Activated T-cell treated with anti-CD3 and anti-CD28 coated beads for 48 hours (primary cell): ENCODE measurements at regions not wholly inside any gene's neighbourhood (a gene's known extent, or its start where the extent isn't known, plus 50 kb on each side); places are given as distances from the start of the nearest gene placed in this dataset.

ENCODE experiments used
- DNase-seq: peaks from one replicate; pipeline ENCODE4 v3.0.0-alpha.2; 2020; ENCODE audit warnings: low read depth

DNA sequence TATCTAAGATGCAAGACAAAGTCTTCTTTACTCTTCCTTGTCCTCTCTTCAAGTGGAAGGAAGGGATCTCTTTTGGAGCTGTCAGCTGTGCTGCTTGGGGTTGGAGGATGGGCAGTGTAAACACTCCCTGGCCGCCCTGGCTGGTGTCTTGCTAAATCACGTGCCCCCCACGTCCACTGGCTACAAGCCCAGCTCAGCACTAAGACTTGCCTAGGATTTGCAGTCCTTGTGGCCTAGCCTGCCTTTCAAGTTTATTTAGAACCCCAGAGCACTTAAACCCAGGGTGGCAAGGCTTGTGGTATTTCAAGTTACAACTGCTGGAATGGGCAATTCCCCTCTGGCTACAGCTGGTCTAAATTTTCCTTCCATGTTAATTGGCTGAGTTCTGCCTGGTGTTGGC, 272.4 kb upstream of the MYO3A start:
- DNase-seq, result no peak

DNA sequence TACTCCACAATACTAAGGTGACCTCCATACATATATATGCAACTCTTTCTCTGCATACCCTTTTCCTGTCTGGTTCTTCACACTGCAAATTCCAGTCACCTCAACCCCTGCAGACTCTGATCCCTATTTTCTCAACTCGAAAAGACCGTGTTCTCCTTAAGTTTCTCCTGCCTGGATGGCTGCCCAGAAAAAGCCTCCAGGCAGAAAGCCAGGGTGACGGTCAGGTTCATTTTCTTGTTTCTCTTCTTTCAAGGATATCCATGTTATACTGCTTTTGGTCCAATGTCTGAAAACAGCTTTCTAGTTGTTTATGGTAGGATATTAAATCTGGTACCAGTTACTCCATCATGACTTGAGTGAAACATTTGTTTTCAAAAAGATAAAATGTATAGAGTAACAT, 267.8 kb upstream of the MYO3A start:
- no peak for DNase-seq

DNA sequence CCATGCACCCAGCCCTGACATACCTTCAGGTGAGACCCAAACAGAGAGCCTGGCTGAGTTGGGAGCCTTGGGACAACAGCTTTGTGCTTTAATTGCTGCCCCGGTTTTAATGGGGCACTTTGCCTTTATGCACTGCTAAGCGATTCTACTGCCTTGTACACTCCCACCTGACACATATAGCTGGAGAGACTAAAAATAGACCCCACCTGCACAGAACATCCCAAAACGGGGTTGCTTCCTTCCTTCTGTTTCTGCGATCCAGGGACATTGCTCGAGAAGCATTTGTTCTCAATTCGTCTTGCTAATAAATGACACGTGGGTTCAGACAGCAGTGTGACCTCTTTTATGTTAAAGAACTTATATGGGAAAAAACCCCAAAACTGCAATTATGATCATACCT, 258.8 kb upstream of the MYO3A start:
- DNase-seq, result no peak

DNA sequence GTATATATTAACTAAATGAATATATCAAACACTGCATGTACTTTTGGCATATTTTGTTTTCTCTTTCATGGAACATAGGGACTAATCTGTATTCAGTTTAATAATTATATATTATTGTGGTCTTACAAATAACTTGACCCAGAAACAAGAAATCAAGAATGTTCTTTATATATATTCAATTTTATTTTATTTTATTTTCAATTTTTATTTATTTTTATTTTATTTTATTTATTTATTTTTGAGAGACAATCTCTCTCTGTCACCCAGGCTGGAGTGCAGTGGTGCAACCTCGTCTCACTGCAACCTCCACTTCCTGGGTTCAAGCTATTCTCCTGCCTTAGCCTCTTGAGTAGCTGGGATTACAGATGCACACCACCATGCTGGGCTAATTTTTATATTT, 258.4 kb upstream of the MYO3A start:
- DNase-seq, result no peak

DNA sequence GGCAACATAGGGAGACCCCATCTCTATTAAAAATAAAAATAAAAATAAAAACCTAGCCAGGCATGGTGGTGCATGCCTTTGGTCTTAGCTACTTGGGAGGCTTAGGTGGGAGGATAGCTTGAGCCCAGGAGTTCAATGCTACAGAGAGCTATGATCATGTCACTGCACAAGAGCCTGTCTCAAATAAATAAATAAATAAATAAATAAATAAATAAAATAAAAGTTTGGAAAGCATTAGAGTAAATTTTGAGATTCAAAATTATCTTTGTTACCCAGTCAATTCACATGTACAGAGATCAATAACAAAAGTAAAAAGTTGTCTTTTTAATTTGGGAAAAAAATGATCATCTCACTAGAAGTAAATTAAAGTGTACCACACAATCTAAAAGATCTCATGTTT, 255.8 kb upstream of the MYO3A start:
- no peak for DNase-seq

DNA sequence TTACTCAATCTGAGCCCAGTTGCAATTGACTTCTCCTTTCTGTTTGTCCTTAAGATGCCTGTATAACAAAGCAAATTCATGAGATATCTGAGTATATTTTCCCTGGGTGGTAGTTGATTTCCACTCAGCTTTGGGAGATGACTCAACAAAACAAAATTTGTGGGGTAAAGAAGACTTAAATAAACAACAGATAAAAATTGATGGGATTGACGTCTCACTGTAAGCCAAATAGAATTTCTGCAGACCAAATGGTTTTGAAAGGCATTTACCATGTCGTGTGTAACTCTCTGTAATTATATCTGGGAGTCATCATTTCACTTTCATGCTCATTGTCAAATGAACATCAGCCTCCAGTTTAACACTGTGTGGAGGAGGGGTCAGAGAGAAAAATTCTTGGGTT, 255.4 kb upstream of the MYO3A start:
- DNase-seq, result no peak

DNA sequence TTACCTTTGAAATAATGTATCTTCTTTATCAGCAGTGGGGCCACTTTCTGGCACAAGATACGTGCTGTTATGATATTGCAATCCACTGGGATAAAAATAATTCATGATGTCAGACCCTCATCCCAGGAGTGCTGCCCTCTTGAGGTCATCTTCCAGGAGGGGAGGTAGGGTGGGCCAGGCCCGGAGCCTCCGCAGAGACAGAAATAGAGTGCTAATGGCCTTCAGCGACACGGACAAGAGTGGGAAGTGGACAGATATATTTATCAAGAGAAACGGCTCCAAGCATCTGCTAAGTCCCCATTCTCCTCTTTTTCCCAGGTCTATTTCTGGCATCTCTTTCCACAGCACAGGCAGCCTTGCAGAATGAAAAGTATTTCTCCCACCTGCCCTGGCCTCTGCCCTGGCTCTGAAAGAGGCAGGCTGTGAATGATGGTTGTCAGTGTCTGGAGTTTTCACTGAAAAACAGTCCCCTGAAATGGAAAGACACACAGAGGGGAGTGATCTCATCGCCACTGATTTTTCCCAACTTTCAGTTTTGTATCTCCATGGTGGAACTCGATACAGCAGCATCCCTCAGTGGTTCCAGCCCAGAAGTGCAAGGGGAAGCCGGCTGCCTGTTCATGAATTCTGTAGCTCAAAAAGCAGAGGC, 251.7 kb upstream of the MYO3A start:
- DNase-seq, result no peak

DNA sequence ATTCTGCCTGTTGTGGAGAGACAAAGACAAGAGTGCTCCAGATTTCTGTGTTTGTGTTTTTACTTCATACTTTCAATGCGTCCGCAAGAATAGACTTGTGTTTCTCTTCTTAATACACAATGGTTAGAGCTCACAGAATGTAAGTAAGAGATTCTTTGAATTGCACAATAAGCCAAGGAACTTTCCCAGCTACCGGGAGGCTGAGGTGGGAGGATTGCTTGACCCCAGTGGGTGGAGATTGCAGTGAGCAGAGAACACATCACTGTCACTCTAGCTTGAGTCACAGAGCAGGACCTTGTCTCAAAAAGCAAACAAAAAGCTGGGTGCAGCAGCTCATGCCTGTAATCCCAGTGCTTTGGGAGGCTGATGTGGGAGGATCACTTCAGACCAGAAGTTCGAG, 250.7 kb upstream of the MYO3A start:
- DNase-seq, result no peak

DNA sequence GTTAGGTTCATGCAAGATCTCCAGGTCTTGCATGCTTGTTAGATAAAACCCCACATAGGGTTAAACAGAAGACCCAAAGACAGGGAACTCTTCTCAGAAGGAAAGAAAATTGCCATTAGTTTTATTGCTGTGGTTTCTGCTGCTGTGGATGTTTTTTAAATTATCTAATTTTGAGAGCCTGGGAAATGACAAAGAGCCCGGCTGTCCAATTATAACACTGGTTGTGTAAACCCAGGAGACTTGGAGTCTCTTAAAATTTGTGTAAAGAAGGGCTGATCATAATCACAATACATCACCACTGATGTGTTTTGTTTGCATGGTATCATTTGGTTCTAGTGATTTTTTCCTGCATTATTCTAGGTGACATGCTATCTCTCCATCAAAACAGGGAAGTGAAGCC, 246.5 kb upstream of the MYO3A start:
- DNase-seq, result no peak

DNA sequence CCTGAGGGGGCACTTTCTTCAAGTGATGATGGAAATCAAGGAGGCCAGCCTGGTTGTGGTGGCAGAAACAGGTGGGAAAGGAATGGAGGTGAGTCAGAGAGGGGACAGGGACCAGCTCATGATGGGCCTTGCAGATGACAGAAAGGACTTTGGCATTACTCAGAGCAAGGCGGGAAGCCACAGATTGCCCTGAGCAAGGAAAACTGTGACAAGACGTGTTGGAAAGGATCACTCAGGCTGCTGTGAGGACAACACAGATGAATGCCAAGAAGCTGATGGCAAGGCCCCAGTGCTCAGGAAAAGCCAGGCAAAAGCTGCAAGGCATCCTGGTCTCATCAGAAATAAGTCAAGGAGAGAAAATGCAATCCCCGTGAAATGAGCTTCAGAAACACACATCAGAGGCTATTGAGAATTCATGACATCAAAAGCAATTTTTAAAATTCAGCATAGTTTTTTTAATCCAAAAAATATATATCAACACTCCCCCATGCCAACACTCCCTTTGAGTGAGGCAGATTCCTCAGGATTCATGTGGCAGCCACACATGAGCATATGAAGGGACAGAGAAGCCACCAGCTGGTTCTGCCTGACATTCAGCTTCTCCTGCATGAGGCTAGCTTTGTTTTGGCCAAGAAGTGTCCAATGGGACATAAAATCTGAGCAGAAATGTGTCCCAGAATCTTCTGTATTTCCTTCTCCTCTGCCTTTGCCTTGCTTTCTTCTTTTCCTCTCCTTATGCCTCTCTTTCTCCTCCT, 244.5 kb upstream of the MYO3A start:
- no peak for DNase-seq

DNA sequence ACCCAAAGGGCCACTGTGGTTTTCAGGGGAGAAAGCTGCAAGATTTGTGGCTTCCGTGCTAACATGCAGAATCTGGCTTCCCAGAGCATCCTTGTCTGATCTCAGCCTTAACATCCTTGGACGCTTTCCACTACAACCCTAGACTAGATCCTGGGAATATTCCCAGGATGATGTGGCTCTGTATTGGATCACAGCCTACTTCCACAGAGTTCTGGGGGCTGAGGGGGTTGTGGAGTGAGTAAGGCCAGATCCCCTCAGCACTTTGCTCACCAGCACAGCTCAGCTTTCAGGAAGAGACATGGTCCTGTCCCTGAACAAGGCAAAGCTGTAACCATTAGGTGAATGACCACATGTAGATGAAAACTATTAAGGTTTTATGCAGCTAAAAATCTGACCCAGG, 241.3 kb upstream of the MYO3A start:
- no peak for DNase-seq

DNA sequence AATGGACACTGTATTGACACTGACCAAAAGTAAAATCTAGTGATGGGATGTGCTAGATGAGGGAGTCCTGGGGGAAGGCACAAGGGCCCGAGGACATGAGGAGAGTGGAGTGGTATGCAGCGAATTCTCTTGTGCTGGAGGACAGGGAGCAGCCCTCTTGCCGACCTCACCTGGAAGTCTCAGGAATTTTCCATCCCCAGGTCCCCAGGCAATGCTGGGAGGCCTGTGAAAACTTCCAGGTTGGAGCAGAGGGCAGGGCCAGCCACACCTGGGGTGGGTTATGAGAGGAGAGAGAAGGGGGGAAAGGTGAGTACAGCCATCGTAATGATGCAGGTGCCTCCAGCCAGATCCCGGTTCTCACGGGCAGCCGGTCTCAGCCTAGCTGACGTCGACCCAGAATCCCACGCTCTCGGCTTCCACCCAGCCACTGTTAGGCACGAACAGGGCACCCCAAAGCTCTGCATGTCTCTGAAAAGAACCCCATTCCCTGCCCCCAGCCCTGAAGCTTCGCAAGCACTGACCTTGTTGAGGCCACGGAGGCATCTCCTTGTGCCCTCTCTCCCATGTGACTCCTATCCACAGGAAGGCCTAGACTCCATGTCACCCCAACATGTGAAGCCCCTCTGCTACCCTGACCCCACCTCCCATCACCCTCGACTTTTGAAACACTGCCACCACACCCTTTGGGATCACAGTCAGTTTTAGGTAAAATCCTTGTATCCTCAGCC, 239.7 kb upstream of the MYO3A start:
- DNase-seq, result no peak

DNA sequence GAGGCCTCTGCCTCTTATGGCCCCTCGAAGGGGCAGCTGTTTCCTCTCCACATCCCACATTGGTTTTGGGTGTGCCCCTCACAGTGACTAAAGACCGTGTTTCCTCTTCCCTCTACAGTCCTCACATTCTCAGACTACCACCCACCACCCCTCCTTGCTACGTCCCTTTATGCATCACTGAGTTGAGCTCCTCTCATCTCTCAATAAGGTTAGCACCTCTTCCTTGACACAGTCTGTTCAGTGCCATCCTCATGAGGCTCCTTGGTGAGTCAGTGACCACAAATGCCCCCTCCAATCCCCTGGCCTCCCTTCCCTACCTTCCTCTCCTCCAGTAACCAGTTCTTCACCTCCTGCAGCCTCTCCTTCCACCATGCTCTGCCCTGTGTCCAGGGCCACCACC, 239.1 kb upstream of the MYO3A start:
- DNase-seq, result no peak

DNA sequence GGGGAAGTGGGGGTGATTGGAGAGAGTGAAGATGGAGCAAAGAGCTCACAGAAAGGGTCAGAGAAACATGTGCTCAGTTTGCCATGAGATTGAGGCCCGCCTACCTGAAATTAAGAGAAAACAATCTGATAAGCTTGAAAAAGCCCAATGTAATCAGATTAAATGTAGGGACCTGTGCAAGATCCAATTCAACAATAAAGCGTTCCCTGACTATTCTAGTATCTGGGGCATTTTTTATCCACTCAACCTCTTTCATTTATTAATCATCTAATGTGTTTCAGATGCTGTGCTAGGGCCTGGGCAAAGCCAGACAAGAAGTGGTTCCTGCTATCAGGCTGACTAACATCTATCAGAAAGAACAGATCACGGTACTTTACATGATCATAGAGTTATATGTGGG, 238.4 kb upstream of the MYO3A start:
- DNase-seq, result no peak

DNA sequence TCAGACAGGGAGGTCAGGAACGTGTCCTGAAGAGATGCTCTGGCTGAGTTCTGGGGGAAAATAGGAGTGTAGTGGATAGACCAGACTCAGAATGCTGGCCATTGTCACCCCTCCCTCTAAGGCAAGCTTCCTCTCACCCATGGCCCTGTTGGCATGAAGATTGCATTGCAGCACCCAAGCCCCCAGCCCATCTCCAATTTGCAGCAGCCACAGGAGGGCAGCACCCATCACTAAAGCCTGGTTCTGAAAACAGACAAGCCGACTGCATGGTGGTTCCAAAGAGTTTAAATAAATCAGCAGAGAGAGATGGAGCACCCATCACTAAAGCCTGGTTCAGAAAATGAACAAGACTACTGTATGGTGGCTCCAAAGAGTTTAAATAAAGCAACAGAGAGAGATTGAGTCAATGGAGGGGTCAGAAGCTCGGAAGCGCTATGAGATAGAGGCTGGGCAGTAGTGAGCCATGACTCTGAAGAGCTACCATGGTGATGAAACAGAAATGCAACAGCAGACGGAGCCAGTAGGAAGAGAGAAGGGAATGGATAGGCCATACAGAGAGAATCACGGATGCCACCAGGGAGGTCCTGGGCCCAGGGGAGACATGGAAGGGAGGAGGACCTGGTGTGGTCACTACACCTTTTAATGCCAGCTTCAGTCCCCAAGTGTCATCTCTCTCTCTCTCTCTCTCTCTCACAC, 237.9 kb upstream of the MYO3A start:
- no peak for DNase-seq

DNA sequence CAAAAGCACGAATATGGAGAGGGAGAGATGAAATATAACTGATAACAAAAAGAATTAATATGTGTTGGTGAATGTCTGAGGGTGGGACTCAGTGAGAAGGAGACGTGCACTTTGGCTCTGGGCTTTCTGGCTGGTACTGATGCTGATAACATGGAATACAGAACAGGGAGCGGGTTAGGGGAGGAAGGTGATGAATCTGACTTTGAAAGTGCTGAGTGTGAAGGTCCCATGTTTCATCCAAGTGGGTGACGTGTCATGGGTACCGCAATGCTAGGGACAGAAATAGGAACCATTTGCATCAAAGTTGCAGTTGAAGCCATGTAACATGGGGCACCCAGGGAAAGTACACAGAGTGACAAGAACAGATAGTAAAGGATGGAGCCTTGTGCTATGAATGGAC, 236.6 kb upstream of the MYO3A start:
- DNase-seq, result no peak

DNA sequence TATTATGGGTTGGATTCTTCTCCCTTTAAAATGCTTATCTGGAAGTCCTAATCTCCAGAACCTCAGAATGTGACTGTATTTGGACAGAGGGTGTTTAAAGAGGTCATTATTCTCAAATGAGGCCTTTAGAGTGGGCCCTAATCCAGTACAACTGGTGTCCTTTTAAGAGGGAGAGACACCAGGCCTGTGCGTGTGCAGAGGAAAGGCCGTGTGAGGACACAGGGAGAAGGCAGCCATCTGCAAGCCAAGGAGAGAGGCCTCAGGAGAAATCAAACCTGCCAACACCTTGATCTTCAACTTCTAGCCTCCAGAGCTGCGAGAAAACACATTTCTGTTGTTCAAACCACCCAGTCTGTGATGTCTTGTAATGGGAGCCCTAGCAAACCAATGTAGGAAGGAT, 235.4 kb upstream of the MYO3A start:
- no peak for DNase-seq

DNA sequence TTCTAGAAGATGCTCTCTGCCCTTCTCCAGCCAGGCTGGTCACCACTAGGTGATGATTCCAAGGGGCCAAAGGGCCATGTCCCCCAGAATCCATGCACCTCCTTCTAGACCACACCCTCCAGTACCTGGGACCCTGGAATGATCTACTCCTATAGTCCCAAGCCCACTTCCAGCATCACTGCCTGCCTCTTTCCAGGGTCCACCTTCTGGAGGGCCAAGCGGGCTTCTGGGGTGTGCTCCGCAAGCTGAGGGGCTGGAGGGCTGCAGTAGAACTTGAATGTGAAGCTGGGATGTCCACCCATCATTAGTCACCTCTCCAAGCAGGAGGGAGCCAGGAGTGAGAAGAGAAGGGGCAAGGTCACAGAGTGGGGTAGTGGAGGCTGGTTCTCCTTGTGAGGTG, 234.4 kb upstream of the MYO3A start:
- no peak for DNase-seq

DNA sequence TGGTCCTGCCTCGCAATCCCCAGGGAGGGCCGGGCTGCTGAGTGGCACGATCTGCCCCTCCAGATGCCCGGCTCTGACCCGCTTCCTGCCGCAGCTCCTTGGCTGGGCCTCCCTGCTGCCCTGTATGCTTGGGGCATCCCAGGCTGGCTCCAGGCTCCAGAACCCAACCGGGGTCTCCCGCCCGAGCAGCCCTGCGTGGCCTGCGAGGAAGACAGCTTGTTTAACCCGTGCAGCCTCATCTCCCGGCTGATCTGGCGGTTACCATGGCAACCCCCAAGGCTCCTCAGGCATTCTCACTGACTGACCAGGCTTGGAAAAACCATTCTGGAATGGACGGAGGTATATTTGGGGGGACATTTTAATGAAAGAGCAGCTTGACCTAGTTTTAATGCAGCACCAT, 232.4 kb upstream of the MYO3A start:
- DNase-seq, result no peak

DNA sequence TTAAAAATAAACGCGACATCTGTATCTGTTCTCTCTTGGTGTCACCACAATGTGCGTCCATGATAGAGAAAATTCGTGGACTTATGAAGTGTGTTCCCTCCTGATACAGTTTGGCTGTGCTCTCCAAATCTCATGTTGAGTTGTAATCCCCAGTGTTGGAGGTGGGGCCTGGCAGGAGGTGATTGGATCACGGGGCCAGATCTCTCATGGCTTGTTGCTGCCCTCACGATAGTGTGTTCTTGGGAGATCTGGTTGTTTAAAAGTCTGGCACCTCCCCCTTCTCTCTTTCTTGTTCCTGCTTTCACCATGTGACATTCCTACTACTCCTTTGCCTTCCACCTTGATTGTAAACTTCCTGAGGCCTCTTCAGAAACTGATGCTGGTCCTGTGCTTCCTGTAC, 229.4 kb upstream of the MYO3A start:
- DNase-seq, result no peak

DNA sequence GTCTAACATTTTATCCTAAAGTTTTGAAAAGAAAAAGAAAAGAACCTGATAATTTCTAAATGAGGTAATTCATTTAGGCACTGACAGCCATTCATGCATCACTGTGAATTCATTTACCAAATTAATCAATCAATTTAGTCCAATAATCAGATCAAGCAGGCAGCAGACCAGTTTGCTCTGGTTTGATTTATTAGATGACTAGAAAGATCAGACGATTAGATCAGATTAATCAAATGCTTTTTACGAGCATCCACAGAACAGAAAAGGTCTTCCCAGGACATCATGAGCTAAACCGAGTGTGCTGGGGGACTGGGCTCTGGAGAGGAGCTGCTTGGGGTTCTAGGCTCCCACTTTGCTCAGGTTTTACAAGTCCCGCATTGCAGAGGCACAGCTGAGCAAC, 226.5 kb upstream of the MYO3A start:
- no peak for DNase-seq

DNA sequence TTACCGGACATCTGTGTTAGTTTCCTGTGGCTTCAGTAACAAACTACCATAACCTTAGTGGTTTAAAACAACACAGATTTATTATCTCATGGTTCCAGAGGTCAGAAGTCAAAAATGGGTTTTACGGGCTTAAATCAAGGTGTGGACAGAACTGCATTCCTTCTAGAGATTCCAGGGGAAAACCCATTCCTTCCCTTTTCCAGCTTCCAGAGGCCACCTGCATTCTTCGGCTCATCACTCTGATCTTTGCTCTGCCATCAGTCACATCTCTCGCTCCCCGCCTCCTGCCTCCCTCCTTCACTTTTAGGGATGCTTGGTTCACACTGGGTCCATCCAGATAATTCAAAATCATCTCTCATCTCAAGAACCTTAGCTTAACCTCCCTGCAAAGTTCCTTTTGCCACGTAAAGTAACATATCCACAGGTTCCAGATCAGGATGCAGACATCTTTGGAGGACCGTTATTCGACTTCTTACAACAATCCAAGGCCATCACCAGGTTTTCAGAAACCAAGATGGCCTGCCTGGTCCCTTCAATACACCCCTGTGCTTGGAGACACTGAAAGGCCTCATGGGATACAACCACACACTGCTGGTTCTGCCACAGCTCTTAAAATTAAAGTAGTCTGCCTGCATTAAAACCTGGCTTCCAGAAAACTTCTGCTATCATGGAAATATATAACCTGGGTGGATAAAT, 225.9 kb upstream of the MYO3A start:
- no peak for DNase-seq
